GM12892 (cell line): ENCODE measurements at regions not wholly inside any gene's neighbourhood (a gene's known extent, or its start where the extent isn't known, plus 50 kb on each side); places are given as distances from the start of the nearest gene placed in this dataset.

Source experiments
- POLR2A ChIP-seq: IDR thresholded peaks from 2 replicates; pipeline ENCODE4 v1.6.1; 2011; ENCODE audit warnings: low read depth, low read length, control low read depth
- POLR2AphosphoS5 ChIP-seq: IDR thresholded peaks from 2 replicates; pipeline ENCODE4 v1.6.1; 2011; ENCODE audit warnings: low read depth, low read length, control low read depth
- TAF1 ChIP-seq: IDR thresholded peaks from 2 replicates; pipeline ENCODE4 v1.6.1; 2011; ENCODE audit warnings: low read depth, mild to moderate bottlenecking, control low read depth, low read length, borderline replicate concordance

GRCh38 chr7:18426564-18427226, 68.9 kb upstream of the HDAC9 start:
- TF ChIP-seq POLR2A (no peak), POLR2AphosphoS5 (no peak), TAF1 (no peak)
